ENCODE measurements at regions not wholly inside any gene's neighbourhood (a gene's known extent, or its start where the extent isn't known, plus 50 kb on each side); places are given as distances from the start of the nearest gene placed in this dataset.

- no peaks in the 10 kb centered on the region for H3K4me1 ChIP-seq (ENCODE audit: low read length)
- H3K27me3 ChIP-seq (replicated peaks; ENCODE audit: insufficient read depth, low read length), result no peaks in the 10 kb centered on the region
- no peak overlapping the region for H3K4me2 ChIP-seq (ENCODE audit: low read depth, low read length)
- H3F3A ChIP-seq (ENCODE audit: insufficient read depth, low read length), result no peaks in the 10 kb centered on the region
- H3K79me2 ChIP-seq (ENCODE audit: low read length), result no peaks in the 10 kb centered on the region
- H4K20me1 ChIP-seq (ENCODE audit: insufficient read depth, low read length), result no peaks in the 10 kb centered on the region
- DNase-seq, result no peak
- no peak overlapping the region for H3K4me3 ChIP-seq (ENCODE audit: low read length)
- H3K9me3 ChIP-seq (replicated peaks; ENCODE audit: insufficient read depth, low read length), result no peaks in the 10 kb centered on the region
- no peak overlapping the region for H3K9ac ChIP-seq (ENCODE audit: low read length)
- TF ChIP-seq CTCF (IDR thresholded peaks at IDR 0.05; ENCODE audit: low read length), result no peak
- no peak for TF ChIP-seq EZH2phosphoT487 (IDR thresholded peaks at IDR 0.05; ENCODE audit: low read length)
- no peak for TF ChIP-seq EZH2 (optimal IDR thresholded peaks at IDR 0.05; ENCODE audit: low read depth, low read length)
- H3K9me2 ChIP-seq (replicated peaks; ENCODE audit: insufficient read depth, low read length), result no peaks in the 10 kb centered on the region
- H3K36me3 ChIP-seq (replicated peaks; ENCODE audit: insufficient read depth, low read length), result no peaks in the 10 kb centered on the region
- H2AFZ ChIP-seq (ENCODE audit: low read length), result no peak overlapping the region
- no peak overlapping the region for H3K27ac ChIP-seq (ENCODE audit: low read length)
Observed at GRCh38 chr21:38654580-38654979, 151.1 kb upstream of the ETS2 start.

- H3K4me2 ChIP-seq (ENCODE audit: low read depth, low read length), result no peak overlapping the region
- H3K27ac ChIP-seq (ENCODE audit: low read length), result no peak overlapping the region
- no peaks in the 10 kb centered on the region for H4K20me1 ChIP-seq (ENCODE audit: insufficient read depth, low read length)
- no peaks in the 10 kb centered on the region for H3K9me3 ChIP-seq (replicated peaks; ENCODE audit: insufficient read depth, low read length)
- H2AFZ ChIP-seq (ENCODE audit: low read length), result no peak overlapping the region
- H3K4me1 ChIP-seq (ENCODE audit: low read length), result no peaks in the 10 kb centered on the region
- no peak overlapping the region for H3K4me3 ChIP-seq (ENCODE audit: low read length)
- H3K36me3 ChIP-seq (replicated peaks; ENCODE audit: insufficient read depth, low read length), result no peaks in the 10 kb centered on the region
- peaks cover 7% of the 10 kb centered on the region; the same call in 1 of the 2 replicates for H3K27me3 ChIP-seq (replicated peaks; ENCODE audit: insufficient read depth, low read length)
- no peak overlapping the region for H3K9ac ChIP-seq (ENCODE audit: low read length)
- no peak for TF ChIP-seq EZH2 (optimal IDR thresholded peaks at IDR 0.05; ENCODE audit: low read depth, low read length)
- TF ChIP-seq EZH2phosphoT487 (IDR thresholded peaks at IDR 0.05; ENCODE audit: low read length), result no peak
- no peak for TF ChIP-seq CTCF (IDR thresholded peaks at IDR 0.05; ENCODE audit: low read length)
- no peaks in the 10 kb centered on the region for H3K9me2 ChIP-seq (replicated peaks; ENCODE audit: insufficient read depth, low read length)
- no peaks in the 10 kb centered on the region for H3F3A ChIP-seq (ENCODE audit: insufficient read depth, low read length)
- H3K79me2 ChIP-seq (ENCODE audit: low read length), result no peaks in the 10 kb centered on the region
- no peak for DNase-seq
Observed at GRCh38 chr21:38658511-38658910, 147.2 kb upstream of the ETS2 start.

GRCh38 chr21:38659936-38660332 is 145.8 kb upstream of the ETS2 start:
- Histone ChIP-seq H3K9ac (ENCODE audit: low read length) (no peak overlapping the region), H2AFZ (ENCODE audit: low read length) (no peak overlapping the region), H3K4me3 (ENCODE audit: low read length) (no peak overlapping the region), H3K9me3 (replicated peaks; ENCODE audit: insufficient read depth, low read length) (no peaks in the 10 kb centered on the region), H3K4me2 (ENCODE audit: low read depth, low read length) (no peak overlapping the region), H3K9me2 (replicated peaks; ENCODE audit: insufficient read depth, low read length) (no peaks in the 10 kb centered on the region), H3F3A (ENCODE audit: insufficient read depth, low read length) (no peaks in the 10 kb centered on the region), H3K27ac (ENCODE audit: low read length) (no peak overlapping the region), H3K79me2 (ENCODE audit: low read length) (no peaks in the 10 kb centered on the region), H3K27me3 (replicated peaks; ENCODE audit: insufficient read depth, low read length) (peaks cover 7% of the 10 kb centered on the region; the same call in 1 of the 2 replicates), H3K4me1 (ENCODE audit: low read length) (no peaks in the 10 kb centered on the region), H4K20me1 (ENCODE audit: insufficient read depth, low read length) (no peaks in the 10 kb centered on the region), H3K36me3 (replicated peaks; ENCODE audit: insufficient read depth, low read length) (no peaks in the 10 kb centered on the region)
- no peak for DNase-seq
- TF ChIP-seq CTCF (IDR thresholded peaks at IDR 0.05; ENCODE audit: low read length), result no peak
- TF ChIP-seq EZH2phosphoT487 (IDR thresholded peaks at IDR 0.05; ENCODE audit: low read length), result no peak
- TF ChIP-seq EZH2 (optimal IDR thresholded peaks at IDR 0.05; ENCODE audit: low read depth, low read length), result no peak

All from MM.1S (cell line).